Mesenchymal stem cell (in vitro differentiated cells and primary cell): ENCODE measurements at regions not wholly inside any gene's neighbourhood (a gene's known extent, or its start where the extent isn't known, plus 50 kb on each side); places are given as distances from the start of the nearest gene placed in this dataset.

Experiments
- DNase-seq: peaks from one replicate; pipeline ENCODE4 v3.0.0-alpha.2; 2013
- H2AFZ ChIP-seq: one replicate; pipeline ENCODE4 v1.6.1; 2013; ENCODE audit warnings: low read depth, mild to moderate bottlenecking, control low read depth, inconsistent platforms, low read length, moderate library complexity
- H2AK5ac ChIP-seq: 2 replicates; pipeline ENCODE4 v1.6.1; 2013; ENCODE audit warnings: low read length, moderate library complexity, mild to moderate bottlenecking, inconsistent platforms; ENCODE audit not compliant: severe bottlenecking
- H2BK120ac ChIP-seq: one replicate; pipeline ENCODE4 v1.6.1; 2013; ENCODE audit warnings: low read depth, mild to moderate bottlenecking, inconsistent platforms, low read length, moderate library complexity
- H2BK12ac ChIP-seq, 2 experiments: one replicate each; pipeline ENCODE4 v1.6.1; 2013; ENCODE audit warnings: inconsistent platforms in 2 of 2, low read length in 2 of 2, mild to moderate bottlenecking in 2 of 2, moderate library complexity in 2 of 2, control low read depth in 1 of 2
- H2BK15ac ChIP-seq: one replicate; pipeline ENCODE4 v1.6.1; 2013; ENCODE audit warnings: mild to moderate bottlenecking, low read depth, inconsistent platforms; ENCODE audit not compliant: poor library complexity, severe bottlenecking
- H2BK5ac ChIP-seq: 2 replicates; pipeline ENCODE4 v1.6.1; 2013; ENCODE audit warnings: low read depth, mild to moderate bottlenecking, low read length, control low read depth, inconsistent platforms; ENCODE audit not compliant: poor library complexity, severe bottlenecking
- H3K14ac ChIP-seq, 2 experiments: one replicate each; pipeline ENCODE4 v1.6.1; 2013; ENCODE audit warnings: inconsistent platforms in 2 of 2, low read length in 2 of 2, control low read depth in 1 of 2, mild to moderate bottlenecking in 1 of 2, moderate library complexity in 1 of 2
- H3K18ac ChIP-seq, 2 experiments: one replicate each; pipeline ENCODE4 v1.6.1; 2013; ENCODE audit warnings: inconsistent platforms in 2 of 2, low read length in 2 of 2, control low read depth in 1 of 2, low read depth in 1 of 2, mild to moderate bottlenecking in 1 of 2
- H3K23ac ChIP-seq, 2 experiments: one replicate each; pipeline ENCODE4 v1.6.1; 2013; ENCODE audit warnings: inconsistent platforms in 2 of 2, low read length in 2 of 2, mild to moderate bottlenecking in 2 of 2, moderate library complexity in 2 of 2, control low read depth in 1 of 2
- H3K27ac ChIP-seq: 2 replicates; pipeline ENCODE4 v1.5.1; 2013; ENCODE audit warnings: mild to moderate bottlenecking, moderate library complexity, low read length, control low read depth, inconsistent platforms; ENCODE audit not compliant: poor library complexity, severe bottlenecking
- H3K27me3 ChIP-seq, 2 experiments: 2 replicates each; pipeline versions ENCODE4 v1.6.1 to v1.7.0; 2013; ENCODE audit warnings: low read length in 2 of 2, mild to moderate bottlenecking in 2 of 2, moderate library complexity in 2 of 2, control low read depth in 1 of 2, inconsistent platforms in 1 of 2; ENCODE audit not compliant: control insufficient read depth in 1 of 2, insufficient read depth in 1 of 2
- H3K36me3 ChIP-seq, 2 experiments: 2 replicates each; pipeline versions ENCODE4 v1.6.1 to v1.7.0; 2013; ENCODE audit warnings: low read length in 2 of 2, control low read depth in 1 of 2, inconsistent platforms in 1 of 2, low read depth in 1 of 2, mild to moderate bottlenecking in 1 of 2; ENCODE audit not compliant: insufficient read depth in 2 of 2, control insufficient read depth in 1 of 2
- H3K4ac ChIP-seq, 2 experiments: one replicate each; pipeline ENCODE4 v1.6.1; 2013; ENCODE audit warnings: inconsistent platforms in 2 of 2, low read length in 2 of 2, mild to moderate bottlenecking in 2 of 2, moderate library complexity in 2 of 2, control low read depth in 1 of 2, low read depth in 1 of 2
- H3K4me1 ChIP-seq: 2 replicates; pipeline ENCODE4 v1.6.1; 2013; ENCODE audit warnings: low read depth, low read length, control low read depth; ENCODE audit not compliant: control insufficient read depth, insufficient read depth
- H3K4me2 ChIP-seq: 2 replicates; pipeline ENCODE4 v1.6.1; 2013; ENCODE audit warnings: low read length, mild to moderate bottlenecking, inconsistent platforms; ENCODE audit not compliant: poor library complexity, severe bottlenecking
- H3K4me3 ChIP-seq, 2 experiments: 2 replicates each; pipeline versions ENCODE4 v1.5.1 to v1.7.0; 2013; ENCODE audit warnings: low read length in 2 of 2, mild to moderate bottlenecking in 2 of 2, control low read depth in 1 of 2, low read depth in 1 of 2; ENCODE audit not compliant: insufficient read depth in 1 of 2
- H3K79me1 ChIP-seq: replicated peaks from 2 replicates; pipeline ENCODE4 v1.6.1; 2013; ENCODE audit warnings: mild to moderate bottlenecking, control low read depth, low read length, inconsistent platforms; ENCODE audit not compliant: poor library complexity, severe bottlenecking
- H3K9ac ChIP-seq: 2 replicates; pipeline ENCODE4 v1.7.0; 2013; ENCODE audit warnings: mild to moderate bottlenecking, low read length, moderate library complexity
- H3K9me3 ChIP-seq: 2 replicates; pipeline ENCODE4 v1.7.0; 2013; ENCODE audit warnings: mild to moderate bottlenecking, low read length; ENCODE audit not compliant: control insufficient read depth
- H4K8ac ChIP-seq: one replicate; pipeline ENCODE4 v1.6.1; 2013; ENCODE audit warnings: inconsistent platforms, mild to moderate bottlenecking, low read length, moderate library complexity
- H4K91ac ChIP-seq: one replicate; pipeline ENCODE4 v1.6.1; 2013; ENCODE audit warnings: mild to moderate bottlenecking, low read length, inconsistent platforms
- WGBS: methylation state at CpG from one replicate; pipeline ENCODE4 v1.1.7; 2013; ENCODE audit warnings: mixed read lengths; 5-methylcytosine and 5-hydroxymethylcytosine counted together

GRCh38 chr5:2905741-2906140, 154.3 kb upstream of the IRX2 start:
- Histone ChIP-seq H2AFZ (no peak overlapping the region), H2BK15ac (no peak overlapping the region), H3K9ac (no peak overlapping the region), H3K4me2 (no peak overlapping the region), H3K14ac (no peak overlapping the region), H3K4me1 (no peaks in the 10 kb centered on the region), H2BK12ac (no peak overlapping the region), H2BK5ac (no peak overlapping the region), H3K4me3 (no peak overlapping the region), H3K27me3 (no peaks in the 10 kb centered on the region), H3K18ac (no peak overlapping the region), H3K23ac (no peak overlapping the region), H2BK120ac (no peak overlapping the region), H3K36me3 (no peaks in the 10 kb centered on the region), H4K8ac (no peak overlapping the region), H3K9me3 (no peaks in the 10 kb centered on the region), H4K91ac (no peak overlapping the region), H3K27ac (no peak overlapping the region), H3K79me1 (no peaks in the 10 kb centered on the region), H2AK5ac (no peak overlapping the region), H3K4ac (no peak overlapping the region)
- DNase-seq = no peak
- WGBS = 70% methylated on average over 9 of the region's 9 CpGs

- Histone ChIP-seq H3K4me3 (no peak overlapping the region), H3K79me1 (no peaks in the 10 kb centered on the region), H3K23ac (no peak overlapping the region), H3K36me3 (no peaks in the 10 kb centered on the region), H3K18ac (no peak overlapping the region), H3K9ac (no peak overlapping the region), H2BK5ac (no peak overlapping the region), H3K4me1 (no peaks in the 10 kb centered on the region), H2BK12ac (no peak overlapping the region), H3K4ac (no peak overlapping the region), H2BK120ac (no peak overlapping the region), H3K27me3 (no peaks in the 10 kb centered on the region), H2AFZ (no peak overlapping the region), H2BK15ac (no peak overlapping the region), H3K4me2 (no peak overlapping the region), H2AK5ac (no peak overlapping the region), H4K91ac (no peak overlapping the region), H3K27ac (no peak overlapping the region), H4K8ac (no peak overlapping the region), H3K9me3 (no peaks in the 10 kb centered on the region), H3K14ac (no peak overlapping the region)
- DNase-seq = no peak
- WGBS = 79% methylated on average over 9 of the region's 9 CpGs
Measured at GRCh38 chr5:2904956-2905355, 153.5 kb upstream of the IRX2 start.

- Histone ChIP-seq H2AK5ac (no peak overlapping the region), H4K8ac (no peak overlapping the region), H3K14ac (no peak overlapping the region), H3K4ac (no peak overlapping the region), H3K23ac (no peak overlapping the region), H3K4me1 (no peaks in the 10 kb centered on the region), H3K79me1 (no peaks in the 10 kb centered on the region), H3K4me2 (no peak overlapping the region), H2BK12ac (no peak overlapping the region), H3K9me3 (no peaks in the 10 kb centered on the region), H2AFZ (no peak overlapping the region), H3K27me3 (no peaks in the 10 kb centered on the region), H3K9ac (no peak overlapping the region), H3K4me3 (no peak overlapping the region), H3K27ac (no peak overlapping the region), H3K18ac (no peak overlapping the region), H3K36me3 (no peaks in the 10 kb centered on the region), H2BK15ac (no peak overlapping the region), H2BK120ac (no peak overlapping the region), H4K91ac (no peak overlapping the region), H2BK5ac (no peak overlapping the region)
- 73% methylated on average over 13 of the region's 13 CpGs for WGBS
- no peak for DNase-seq
Measured at GRCh38 chr5:2904399-2904798, 152.9 kb upstream of the IRX2 start.

- H3K79me1 ChIP-seq = no peaks in the 10 kb centered on the region
- H3K4me1 ChIP-seq = no peaks in the 10 kb centered on the region
- no peak overlapping the region for H3K4me3 ChIP-seq
- no peak overlapping the region for H2BK12ac ChIP-seq
- H2BK120ac ChIP-seq = no peak overlapping the region
- H3K9ac ChIP-seq = no peak overlapping the region
- H3K4ac ChIP-seq = no peak overlapping the region
- no peaks in the 10 kb centered on the region for H3K9me3 ChIP-seq
- H3K4me2 ChIP-seq = no peak overlapping the region
- H3K27ac ChIP-seq = no peak overlapping the region
- no peak overlapping the region for H3K18ac ChIP-seq
- DNase-seq = no peak
- no peak overlapping the region for H2BK15ac ChIP-seq
- H3K36me3 ChIP-seq = no peaks in the 10 kb centered on the region
- no peak overlapping the region for H2AK5ac ChIP-seq
- H2BK5ac ChIP-seq = no peak overlapping the region
- no peak overlapping the region for H2AFZ ChIP-seq
- no peak overlapping the region for H4K91ac ChIP-seq
- no peak overlapping the region for H4K8ac ChIP-seq
- 82% methylated on average over 30 of the region's 30 CpGs for WGBS
- no peak overlapping the region for H3K14ac ChIP-seq
- no peaks in the 10 kb centered on the region for H3K27me3 ChIP-seq
- H3K23ac ChIP-seq = no peak overlapping the region
Measured at GRCh38 chr5:2903451-2904395, 152.2 kb upstream of the IRX2 start.
